ENCODE measurements at regions not wholly inside any gene's neighbourhood (a gene's known extent, or its start where the extent isn't known, plus 50 kb on each side); places are given as distances from the start of the nearest gene placed in this dataset.

GRCh38 chr9:88766778-88767503 is 224.3 kb upstream of the S1PR3 start:
- no peaks in the 10 kb centered on the region for H3K36me3 ChIP-seq
- no peak for DNase-seq (ENCODE audit: extremely low spot score)
- TF ChIP-seq POLR2A (IDR thresholded peaks at IDR 0.05; ENCODE audit: low read depth), result no peak
- TF ChIP-seq CTCF (IDR thresholded peaks at IDR 0.05), result no peak
- no peak for TF ChIP-seq EP300 (IDR thresholded peaks at IDR 0.05)
- TF ChIP-seq POLR2AphosphoS5 (IDR thresholded peaks at IDR 0.05), result no peak
- no peak overlapping the region for H3K27ac ChIP-seq (replicated peaks in 1 of 4)
- H3K4me1 ChIP-seq, result peaks cover 0 to 3% (median 0%) of the 10 kb centered on the region in 4 donors
- no peaks in the 10 kb centered on the region for H3K27me3 ChIP-seq
- H3K4me3 ChIP-seq, result no peak overlapping the region
- intact Hi-C loops (cut with DNase I), result no loop called here
- no peaks in the 10 kb centered on the region for H3K9me3 ChIP-seq
- 54% methylated on average over 4 of the region's 4 CpGs for WGBS

GRCh38 chr9:88767504-88767790 is 223.8 kb upstream of the S1PR3 start:
- H3K27me3 ChIP-seq, result no peaks in the 10 kb centered on the region
- H3K27ac ChIP-seq (replicated peaks in 1 of 4), result no peak overlapping the region
- H3K4me3 ChIP-seq, result no peak overlapping the region
- intact Hi-C loops (cut with DNase I), result no loop called here
- TF ChIP-seq EP300 (IDR thresholded peaks at IDR 0.05) (no peak), POLR2AphosphoS5 (IDR thresholded peaks at IDR 0.05) (no peak), POLR2A (IDR thresholded peaks at IDR 0.05; ENCODE audit: low read depth) (no peak), CTCF (IDR thresholded peaks at IDR 0.05) (no peak)
- H3K4me1 ChIP-seq, result peaks cover 0 to 3% (median 0%) of the 10 kb centered on the region in 4 donors
- H3K36me3 ChIP-seq, result no peaks in the 10 kb centered on the region
- no peak for DNase-seq (ENCODE audit: extremely low spot score)
- H3K9me3 ChIP-seq, result no peaks in the 10 kb centered on the region

GRCh38 chr9:88772575-88772974 is 218.7 kb upstream of the S1PR3 start:
- no peak overlapping the region for H3K4me3 ChIP-seq
- WGBS, result 81% methylated on average over 3 of the region's 3 CpGs
- intact Hi-C loops (cut with DNase I), result no loop called here

GRCh38 chr9:88773126-88773525 is 218.1 kb upstream of the S1PR3 start:
- DNase-seq (ENCODE audit: extremely low spot score), result no peak
- Histone ChIP-seq H3K4me1 (peaks cover 29 to 46% (median 36%) of the 10 kb centered on the region in 4 donors), H3K36me3 (no peaks in the 10 kb centered on the region), H3K9me3 (no peaks in the 10 kb centered on the region), H3K27ac (replicated peaks in 1 of 4) (no peak overlapping the region), H3K4me3 (no peak overlapping the region), H3K27me3 (no peaks in the 10 kb centered on the region)
- 88% methylated on average over 5 of the region's 5 CpGs for WGBS
- intact Hi-C loops (cut with DNase I), result no loop called here
- TF ChIP-seq CTCF (IDR thresholded peaks at IDR 0.05) (no peak), EP300 (IDR thresholded peaks at IDR 0.05) (no peak), POLR2A (IDR thresholded peaks at IDR 0.05; ENCODE audit: low read depth) (no peak), POLR2AphosphoS5 (IDR thresholded peaks at IDR 0.05) (no peak)

More at GRCh38 chr9:88772575-88772974, 218.7 kb upstream of the S1PR3 start:
- Histone ChIP-seq H3K27me3 (no peaks in the 10 kb centered on the region), H3K9me3 (no peaks in the 10 kb centered on the region), H3K4me1 (peaks cover 27 to 40% (median 30%) of the 10 kb centered on the region in 4 donors), H3K27ac (replicated peaks in 1 of 4) (no peak overlapping the region), H3K36me3 (no peaks in the 10 kb centered on the region)
- no peak for DNase-seq (ENCODE audit: extremely low spot score)
- no peak for TF ChIP-seq POLR2AphosphoS5 (IDR thresholded peaks at IDR 0.05)
- TF ChIP-seq POLR2A (IDR thresholded peaks at IDR 0.05; ENCODE audit: low read depth), result no peak
- no peak for TF ChIP-seq CTCF (IDR thresholded peaks at IDR 0.05)
- no peak for TF ChIP-seq EP300 (IDR thresholded peaks at IDR 0.05)
